Vagina (tissue), 2 donors: ENCODE measurements at regions not wholly inside any gene's neighbourhood (a gene's known extent, or its start where the extent isn't known, plus 50 kb on each side); places are given as distances from the start of the nearest gene placed in this dataset.
"Not testable (repeated sequence)": the region's sequence is repeated elsewhere in the genome, so short reads cannot be mapped to it uniquely, and the experiment has no call there.

Source experiments
- DNase-seq, 2 donors: peaks; one replicate each; pipeline ENCODE4 v3.0.0-alpha.2; 2017; ENCODE audit errors: extremely low spot score in 2 of 2
- H3K27ac ChIP-seq: fragments of 200-600 bp; sonication (generic); one replicate; pipeline ENCODE4 v1.5.1; 2019
- H3K27me3 ChIP-seq: fragments of 200-600 bp; sonication (generic); one replicate; pipeline ENCODE4 v1.5.1; 2019
- H3K36me3 ChIP-seq, 2 donors: fragments of 200-600 bp; sonication (generic); one replicate each; pipeline ENCODE4 v1.5.1; 2017 to 2019
- H3K4me1 ChIP-seq: fragments of 200-600 bp; sonication (generic); one replicate; pipeline ENCODE4 v1.5.1; 2019
- H3K4me3 ChIP-seq, 2 donors: fragments of 200-600 bp; sonication (generic); 1 replicate in 1 of 2; 2 replicates in 1 of 2; pipeline ENCODE4 v1.5.1; 2016 to 2019
- H3K9me3 ChIP-seq: fragments of 200-600 bp; sonication (generic); one replicate; pipeline ENCODE4 v1.5.1; 2019
- CTCF ChIP-seq, 3 experiments: fragments of 450-650 bp in 2 of 3; fragments of 200-600 bp in 1 of 3; sonication (generic) in 1 of 3; IDR thresholded peaks; one replicate each; pipeline ENCODE4 v1.5.1; 2017 to 2019; ENCODE audit warnings: antibody characterized with exemption in 3 of 3, mild to moderate bottlenecking in 2 of 3, moderate library complexity in 2 of 3
- POLR2A ChIP-seq, 2 donors: fragments of 450-650 bp; IDR thresholded peaks; one replicate each; pipeline ENCODE4 v1.6.1; 2017; ENCODE audit warnings: antibody characterized with exemption in 2 of 2, mild to moderate bottlenecking in 2 of 2, moderate library complexity in 2 of 2
- POLR2AphosphoS5 ChIP-seq, 2 donors: sonication (generic); formaldehyde crosslinking; IDR thresholded peaks; one replicate each; pipeline ENCODE4 v1.9.0; 2017; ENCODE audit warnings: antibody characterized with exemption in 2 of 2, mild to moderate bottlenecking in 2 of 2, low read depth in 1 of 2; ENCODE audit not compliant: insufficient read depth in 1 of 2
- intact Hi-C: fragments of 100-400 bp; cut with DNase I; formaldehyde crosslinking; loops from one replicate; pipeline ENCODE4 v1.15.1; 2023

GRCh38 chr12:96104566-96104965, 69.2 kb upstream of the LTA4H start:
- no peaks in the 10 kb centered on the region for H3K27me3 ChIP-seq
- no peak for TF ChIP-seq CTCF (IDR thresholded peaks at IDR 0.05)
- no peak for TF ChIP-seq POLR2A (IDR thresholded peaks at IDR 0.05)
- TF ChIP-seq POLR2AphosphoS5 (IDR thresholded peaks at IDR 0.05; ENCODE audit: insufficient read depth in 1 of 2, low read depth in 1 of 2) = no peak
- no peak overlapping the region for H3K27ac ChIP-seq
- no peaks in the 10 kb centered on the region for H3K36me3 ChIP-seq
- H3K9me3 ChIP-seq = no peaks in the 10 kb centered on the region
- DNase-seq = no peak
- intact Hi-C loops = no loop called here
- no peaks in the 10 kb centered on the region for H3K4me1 ChIP-seq
- H3K4me3 ChIP-seq = no peak overlapping the region

- intact Hi-C loops = no loop called here
Measured at GRCh38 chr12:96106137-96106536, 70.8 kb upstream of the LTA4H start.

GRCh38 chr12:96107236-96107635, 71.8 kb upstream of the LTA4H start:
- intact Hi-C loops = no loop called here
- no peak for DNase-seq
- H3K27me3 ChIP-seq = no peaks in the 10 kb centered on the region
- H3K4me1 ChIP-seq = no peaks in the 10 kb centered on the region
- H3K36me3 ChIP-seq = no peaks in the 10 kb centered on the region
- H3K4me3 ChIP-seq = no peak overlapping the region
- no peak overlapping the region for H3K27ac ChIP-seq
- H3K9me3 ChIP-seq = no peaks in the 10 kb centered on the region
- no peak for TF ChIP-seq CTCF (IDR thresholded peaks at IDR 0.05)

More at GRCh38 chr12:96106137-96106536, 70.8 kb upstream of the LTA4H start:
- no peaks in the 10 kb centered on the region for H3K4me1 ChIP-seq
- H3K4me3 ChIP-seq = no peak overlapping the region
- no peak overlapping the region for H3K27ac ChIP-seq
- no peaks in the 10 kb centered on the region for H3K9me3 ChIP-seq
- DNase-seq = no peak
- H3K36me3 ChIP-seq = no peaks in the 10 kb centered on the region
- H3K27me3 ChIP-seq = no peaks in the 10 kb centered on the region
- TF ChIP-seq POLR2A (IDR thresholded peaks at IDR 0.05) (no peak), POLR2AphosphoS5 (IDR thresholded peaks at IDR 0.05; ENCODE audit: insufficient read depth in 1 of 2, low read depth in 1 of 2) (no peak), CTCF (IDR thresholded peaks at IDR 0.05) (no peak)

- intact Hi-C loops = no loop called here
- no peaks in the 10 kb centered on the region for H3K4me1 ChIP-seq
- H3K4me3 ChIP-seq = no peak overlapping the region
- no peaks in the 10 kb centered on the region for H3K36me3 ChIP-seq
- no peak for TF ChIP-seq CTCF (IDR thresholded peaks at IDR 0.05)
- no peak for TF ChIP-seq POLR2A (IDR thresholded peaks at IDR 0.05)
- TF ChIP-seq POLR2AphosphoS5 (IDR thresholded peaks at IDR 0.05; ENCODE audit: insufficient read depth in 1 of 2, low read depth in 1 of 2) = no peak
- H3K9me3 ChIP-seq = no peaks in the 10 kb centered on the region
- DNase-seq = no peak
- no peak overlapping the region for H3K27ac ChIP-seq
- no peaks in the 10 kb centered on the region for H3K27me3 ChIP-seq
Measured at GRCh38 chr12:96108321-96108720, 72.9 kb upstream of the LTA4H start.

- H3K4me3 ChIP-seq, H3K4me1 ChIP-seq, H3K27me3 ChIP-seq, intact Hi-C loops, H3K27ac ChIP-seq, DNase-seq, H3K9me3 ChIP-seq, H3K36me3 ChIP-seq: not testable (repeated sequence)
Measured at GRCh38 chr12:96108941-96109340, 73.6 kb upstream of the LTA4H start.

- no peak for DNase-seq
- no peak for TF ChIP-seq POLR2AphosphoS5 (IDR thresholded peaks at IDR 0.05; ENCODE audit: insufficient read depth in 1 of 2, low read depth in 1 of 2)
- TF ChIP-seq CTCF (IDR thresholded peaks at IDR 0.05) = no peak
- no peak for TF ChIP-seq POLR2A (IDR thresholded peaks at IDR 0.05)
- Histone ChIP-seq H3K27ac (no peak overlapping the region), H3K27me3 (no peaks in the 10 kb centered on the region), H3K9me3 (no peaks in the 10 kb centered on the region), H3K4me3 (no peak overlapping the region), H3K4me1 (no peaks in the 10 kb centered on the region), H3K36me3 (no peaks in the 10 kb centered on the region)
- intact Hi-C loops = no loop called here
Measured at GRCh38 chr12:96112733-96113132, 77.3 kb upstream of the LTA4H start.
